CD4-positive, CD25-positive, alpha-beta regulatory T cell (primary cell): ENCODE measurements at regions not wholly inside any gene's neighbourhood (a gene's known extent, or its start where the extent isn't known, plus 50 kb on each side); places are given as distances from the start of the nearest gene placed in this dataset.
"Not testable (repeated sequence)": the region's sequence is repeated elsewhere in the genome, so short reads cannot be mapped to it uniquely, and the experiment has no call there.

Experiments used
- ATAC-seq, 2 donors: fragments of 150-1000 bp; cut with Tn5 transposase; one replicate each; pipeline ENCODE4 v1.10.0; 2021; ENCODE audit warnings: low read depth in 2 of 2, moderate number of reproducible peaks in 2 of 2, moderate library complexity in 1 of 2
- DNase-seq, 3 donors: peaks; one replicate each; pipeline versions ENCODE4 v3.0.0 to v3.0.0-alpha.2; 2012 to 2022; ENCODE audit warnings: mixed read lengths in 1 of 3
- H3K27ac ChIP-seq: one replicate; pipeline ENCODE4 v1.7.0; 2013; ENCODE audit warnings: mild to moderate bottlenecking, low read length; ENCODE audit not compliant: insufficient read depth, poor library complexity, severe bottlenecking
- H3K27me3 ChIP-seq: one replicate; pipeline ENCODE4 v1.7.0; 2013; ENCODE audit warnings: low read length; ENCODE audit not compliant: control insufficient read depth, insufficient read depth
- H3K36me3 ChIP-seq: one replicate; pipeline ENCODE4 v1.7.0; 2013; ENCODE audit warnings: mild to moderate bottlenecking, low read length, moderate library complexity; ENCODE audit not compliant: control insufficient read depth, insufficient read depth
- H3K4me1 ChIP-seq: 2 replicates; pipeline ENCODE4 v1.7.0; 2013; ENCODE audit warnings: mild to moderate bottlenecking, low read length; ENCODE audit not compliant: insufficient read depth, control insufficient read depth, poor library complexity, severe bottlenecking
- H3K4me3 ChIP-seq: one replicate; pipeline ENCODE4 v1.7.0; 2013; ENCODE audit warnings: low read depth, mild to moderate bottlenecking, low read length, moderate library complexity
- H3K9me3 ChIP-seq, 2 experiments: 1 replicate in 1 of 2; 2 replicates in 1 of 2; pipeline ENCODE4 v1.7.0; 2013; ENCODE audit warnings: low read length in 2 of 2, mild to moderate bottlenecking in 1 of 2, moderate library complexity in 1 of 2; ENCODE audit not compliant: control insufficient read depth in 2 of 2
- H3K27ac Mint-ChIP-seq, 3 donors: one replicate each; pipeline ENCODE4 v1.8.0; 2020 to 2022; ENCODE audit warnings: mild to moderate bottlenecking in 3 of 3, mixed read lengths in 3 of 3, moderate library complexity in 2 of 3
- H3K27me3 Mint-ChIP-seq: one replicate; pipeline ENCODE4 v1.8.0; 2022; ENCODE audit warnings: mild to moderate bottlenecking, mixed read lengths
- H3K36me3 Mint-ChIP-seq: one replicate; pipeline ENCODE4 v1.8.0; 2020; ENCODE audit warnings: mixed read lengths
- H3K4me1 Mint-ChIP-seq, 4 donors: one replicate each; pipeline ENCODE4 v1.8.0; 2020 to 2022; ENCODE audit warnings: mixed read lengths in 4 of 4, mild to moderate bottlenecking in 1 of 4
- H3K4me3 Mint-ChIP-seq, 4 donors: one replicate each; pipeline ENCODE4 v1.8.0; 2020 to 2022; ENCODE audit warnings: mild to moderate bottlenecking in 4 of 4, mixed read lengths in 4 of 4, moderate library complexity in 3 of 4
- H3K9me3 Mint-ChIP-seq, 7 donors: one replicate each; pipeline ENCODE4 v1.8.0; 2020 to 2022; ENCODE audit warnings: mixed read lengths in 7 of 7, mild to moderate bottlenecking in 3 of 7, moderate library complexity in 2 of 7

GRCh38 chr5:152711801-152712388, 306.8 kb upstream of the NMUR2 start:
- no peaks in the 10 kb centered on the region for H3K9me3 ChIP-seq
- no peak overlapping the region for H3K27ac Mint-ChIP-seq
- H3K27ac ChIP-seq: no peak overlapping the region
- DNase-seq (no peak), ATAC-seq (no peak)
- no peaks in the 10 kb centered on the region for H3K36me3 Mint-ChIP-seq
- H3K4me3 Mint-ChIP-seq: no peak overlapping the region
- H3K9me3 Mint-ChIP-seq: peaks cover 0 to 6% (median 3%) of the 10 kb centered on the region in 7 donors
- H3K27me3 Mint-ChIP-seq: no peaks in the 10 kb centered on the region
- no peaks in the 10 kb centered on the region for H3K4me1 Mint-ChIP-seq
- H3K4me3 ChIP-seq: no peak overlapping the region
- no peaks in the 10 kb centered on the region for H3K27me3 ChIP-seq
- no peaks in the 10 kb centered on the region for H3K36me3 ChIP-seq
- no peaks in the 10 kb centered on the region for H3K4me1 ChIP-seq

GRCh38 chr5:152717393-152717792, 312.3 kb upstream of the NMUR2 start:
- Mint-ChIP-seq H3K4me1 (no peaks in the 10 kb centered on the region), H3K9me3 (peaks cover 0 to 18% (median 6%) of the 10 kb centered on the region in 7 donors), H3K27me3 (no peaks in the 10 kb centered on the region), H3K4me3 (no peak overlapping the region), H3K27ac (no peak overlapping the region), H3K36me3 (no peaks in the 10 kb centered on the region)
- no peaks in the 10 kb centered on the region for H3K27me3 ChIP-seq
- no peaks in the 10 kb centered on the region for H3K4me1 ChIP-seq
- peaks cover 0 to 2% of the 10 kb centered on the region in 2 experiments for H3K9me3 ChIP-seq
- no peak for DNase-seq
- no peak overlapping the region for H3K4me3 ChIP-seq
- ATAC-seq: no peak
- H3K36me3 ChIP-seq: no peaks in the 10 kb centered on the region
- H3K27ac ChIP-seq: no peak overlapping the region

GRCh38 chr5:152723482-152723881, 318.4 kb upstream of the NMUR2 start:
- H3K36me3 ChIP-seq: no peaks in the 10 kb centered on the region
- H3K4me3 Mint-ChIP-seq: no peak overlapping the region
- H3K4me3 ChIP-seq: no peak overlapping the region
- no peaks in the 10 kb centered on the region for H3K36me3 Mint-ChIP-seq
- DNase-seq (no peak), ATAC-seq (no peak)
- no peak overlapping the region for H3K27ac Mint-ChIP-seq
- H3K4me1 Mint-ChIP-seq: no peaks in the 10 kb centered on the region
- H3K27ac ChIP-seq: no peak overlapping the region
- H3K4me1 ChIP-seq: no peaks in the 10 kb centered on the region
- no peaks in the 10 kb centered on the region for H3K27me3 ChIP-seq
- H3K27me3 Mint-ChIP-seq: no peaks in the 10 kb centered on the region
- peaks cover 0 to 25% (median 6%) of the 10 kb centered on the region in 7 donors for H3K9me3 Mint-ChIP-seq
- no peaks in the 10 kb centered on the region for H3K9me3 ChIP-seq

- H3K9me3 Mint-ChIP-seq: peaks cover 0 to 4% (median 2%) of the 10 kb centered on the region in 7 donors
- H3K27me3 ChIP-seq: no peaks in the 10 kb centered on the region
- no peaks in the 10 kb centered on the region for H3K4me1 Mint-ChIP-seq
- ATAC-seq (no peak), DNase-seq (no peak)
- no peak overlapping the region for H3K4me3 Mint-ChIP-seq
- no peaks in the 10 kb centered on the region for H3K36me3 Mint-ChIP-seq
- H3K9me3 ChIP-seq: no peaks in the 10 kb centered on the region
- no peaks in the 10 kb centered on the region for H3K4me1 ChIP-seq
- H3K4me3 ChIP-seq: no peak overlapping the region
- H3K27me3 Mint-ChIP-seq: no peaks in the 10 kb centered on the region
- H3K27ac ChIP-seq: no peak overlapping the region
- no peaks in the 10 kb centered on the region for H3K36me3 ChIP-seq
- H3K27ac Mint-ChIP-seq: no peak overlapping the region
These were observed 325.1 kb upstream of the NMUR2 start for GRCh38 chr5:152730176-152730575.

GRCh38 chr5:152736906-152737305, 331.8 kb upstream of the NMUR2 start:
- no peaks in the 10 kb centered on the region for H3K4me1 ChIP-seq
- ATAC-seq: no peak

GRCh38 chr5:152739916-152740315, 334.8 kb upstream of the NMUR2 start:
- Mint-ChIP-seq H3K27me3 (no peaks in the 10 kb centered on the region), H3K27ac (no peak overlapping the region), H3K4me3 (no peak overlapping the region), H3K36me3 (no peaks in the 10 kb centered on the region), H3K4me1 (no peaks in the 10 kb centered on the region), H3K9me3 (peaks cover 0 to 13% (median 6%) of the 10 kb centered on the region in 7 donors)
- ATAC-seq (no peak), DNase-seq (no peak)
- H3K27me3 ChIP-seq: no peaks in the 10 kb centered on the region
- peaks cover 0 to 3% of the 10 kb centered on the region in 2 experiments for H3K9me3 ChIP-seq
- no peak overlapping the region for H3K27ac ChIP-seq
- no peaks in the 10 kb centered on the region for H3K4me1 ChIP-seq
- H3K4me3 ChIP-seq: no peak overlapping the region
- no peaks in the 10 kb centered on the region for H3K36me3 ChIP-seq

More at GRCh38 chr5:152736906-152737305, 331.8 kb upstream of the NMUR2 start:
- no peak for DNase-seq
- Histone ChIP-seq H3K4me3 (no peak overlapping the region), H3K36me3 (no peaks in the 10 kb centered on the region), H3K27ac (no peak overlapping the region), H3K27me3 (no peaks in the 10 kb centered on the region), H3K9me3 (peaks cover 0 to 3% of the 10 kb centered on the region in 2 experiments)
- Mint-ChIP-seq H3K4me3 (no peak overlapping the region), H3K4me1 (no peaks in the 10 kb centered on the region), H3K27me3 (no peaks in the 10 kb centered on the region), H3K36me3 (no peaks in the 10 kb centered on the region), H3K27ac (no peak overlapping the region), H3K9me3 (peaks cover 0 to 13% (median 6%) of the 10 kb centered on the region in 7 donors)

GRCh38 chr5:152741126-152741525, 336.0 kb upstream of the NMUR2 start:
- H3K4me1 Mint-ChIP-seq, H3K36me3 ChIP-seq, ATAC-seq, H3K4me3 ChIP-seq, H3K27ac ChIP-seq, H3K27ac Mint-ChIP-seq, H3K27me3 Mint-ChIP-seq, H3K27me3 ChIP-seq, H3K9me3 ChIP-seq, H3K4me3 Mint-ChIP-seq, H3K4me1 ChIP-seq, H3K36me3 Mint-ChIP-seq, DNase-seq: not testable (repeated sequence)
- peaks cover 0 to 13% (median 5%) of the 10 kb centered on the region in 7 donors for H3K9me3 Mint-ChIP-seq

- H3K4me1 ChIP-seq, H3K27ac Mint-ChIP-seq, H3K4me1 Mint-ChIP-seq, H3K36me3 Mint-ChIP-seq, H3K9me3 ChIP-seq, H3K27me3 Mint-ChIP-seq, DNase-seq, H3K36me3 ChIP-seq, H3K4me3 ChIP-seq, H3K4me3 Mint-ChIP-seq, H3K27ac ChIP-seq, ATAC-seq, H3K27me3 ChIP-seq: not testable (repeated sequence)
- peaks cover 0 to 22% (median 3%) of the 10 kb centered on the region in 7 donors for H3K9me3 Mint-ChIP-seq
These were observed 382.7 kb upstream of the NMUR2 start for GRCh38 chr5:152787709-152788217.
